Chondrocyte (in vitro differentiated cells): ENCODE measurements at regions not wholly inside any gene's neighbourhood (a gene's known extent, or its start where the extent isn't known, plus 50 kb on each side); places are given as distances from the start of the nearest gene placed in this dataset.

ENCODE experiments used
- DNase-seq: peaks from one replicate; pipeline ENCODE4 v3.0.0; 2021; ENCODE audit warnings: mixed read lengths, low spot score
- H3K27ac Mint-ChIP-seq: one replicate; pipeline ENCODE4 v1.8.0; 2021; ENCODE audit warnings: mild to moderate bottlenecking, moderate library complexity, mixed read lengths; ENCODE audit not compliant: unreplicated experiment
- H3K27me3 Mint-ChIP-seq: 2 replicates; pipeline ENCODE4 v1.8.0; 2021; ENCODE audit warnings: low read depth, mixed read lengths
- H3K36me3 Mint-ChIP-seq: 2 replicates; pipeline ENCODE4 v1.8.0; 2021; ENCODE audit warnings: low read depth, mixed read lengths
- H3K4me1 Mint-ChIP-seq: 2 replicates; pipeline ENCODE4 v1.8.0; 2021; ENCODE audit warnings: low read depth, mild to moderate bottlenecking, mixed read lengths
- H3K4me3 Mint-ChIP-seq: one replicate; pipeline ENCODE4 v1.8.0; 2021; ENCODE audit warnings: mild to moderate bottlenecking, moderate library complexity, mixed read lengths; ENCODE audit not compliant: unreplicated experiment
- H3K9me3 Mint-ChIP-seq: 2 replicates; pipeline ENCODE4 v1.8.0; 2021; ENCODE audit warnings: low read depth, mixed read lengths
- CTCF ChIP-seq: fragments of 200-600 bp; sonication (generic); IDR thresholded peaks from 2 replicates; pipeline ENCODE4 v1.5.0; 2021; ENCODE audit warnings: antibody characterized with exemption, mild to moderate bottlenecking, moderate library complexity

- no peaks in the 10 kb centered on the region for H3K9me3 Mint-ChIP-seq
- no peak overlapping the region for H3K27ac Mint-ChIP-seq
- H3K4me1 Mint-ChIP-seq: peaks cover 12% of the 10 kb centered on the region
- H3K4me3 Mint-ChIP-seq: no peak overlapping the region
- no peak for TF ChIP-seq CTCF
- DNase-seq: no peak
- H3K27me3 Mint-ChIP-seq: peaks cover 3% of the 10 kb centered on the region
- H3K36me3 Mint-ChIP-seq: no peaks in the 10 kb centered on the region
Measured at GRCh38 chr7:131656980-131657723, 100.7 kb upstream of the PODXL start.

GRCh38 chr7:131655866-131656265 is 99.4 kb upstream of the PODXL start:
- Mint-ChIP-seq H3K27ac (no peak overlapping the region), H3K4me3 (no peak overlapping the region), H3K27me3 (no peaks in the 10 kb centered on the region), H3K36me3 (no peaks in the 10 kb centered on the region), H3K4me1 (peaks cover 12% of the 10 kb centered on the region), H3K9me3 (no peaks in the 10 kb centered on the region)
- no peak for TF ChIP-seq CTCF
- no peak for DNase-seq

GRCh38 chr7:131655447-131655846 is 99.0 kb upstream of the PODXL start:
- no peak for DNase-seq
- Mint-ChIP-seq H3K4me3 (no peak overlapping the region), H3K9me3 (no peaks in the 10 kb centered on the region), H3K27ac (no peak overlapping the region), H3K4me1 (peaks cover 12% of the 10 kb centered on the region), H3K36me3 (no peaks in the 10 kb centered on the region), H3K27me3 (no peaks in the 10 kb centered on the region)
- no peak for TF ChIP-seq CTCF

GRCh38 chr7:131654668-131655326 is 98.4 kb upstream of the PODXL start:
- H3K27ac Mint-ChIP-seq: no peak overlapping the region
- H3K9me3 Mint-ChIP-seq: no peaks in the 10 kb centered on the region
- no peaks in the 10 kb centered on the region for H3K27me3 Mint-ChIP-seq
- H3K36me3 Mint-ChIP-seq: no peaks in the 10 kb centered on the region
- no peak for DNase-seq
- peak; percentile 83 for TF ChIP-seq CTCF
- no peak overlapping the region for H3K4me3 Mint-ChIP-seq
- peaks cover 12% of the 10 kb centered on the region for H3K4me1 Mint-ChIP-seq

- no peak for DNase-seq
- Mint-ChIP-seq H3K4me3 (no peak overlapping the region), H3K36me3 (no peaks in the 10 kb centered on the region), H3K27me3 (no peaks in the 10 kb centered on the region), H3K4me1 (peaks cover 12% of the 10 kb centered on the region), H3K9me3 (no peaks in the 10 kb centered on the region), H3K27ac (peak overlapping the region; percentile 10)
- no peak for TF ChIP-seq CTCF
Measured at GRCh38 chr7:131654249-131654558, 97.8 kb upstream of the PODXL start.
